Peyer's patch (tissue), 4 donors: ENCODE measurements at regions not wholly inside any gene's neighbourhood (a gene's known extent, or its start where the extent isn't known, plus 50 kb on each side); places are given as distances from the start of the nearest gene placed in this dataset.

Source experiments
- POLR2A ChIP-seq, 2 donors: fragments of 450-650 bp; IDR thresholded peaks; one replicate each; pipeline ENCODE4 v1.5.1; 2017; ENCODE audit warnings: antibody characterized with exemption in 2 of 2, mild to moderate bottlenecking in 2 of 2, moderate library complexity in 2 of 2
- TF ChIP-seq, protein P1 (sequence below), 6 experiments: fragments of 450-650 bp in 4 of 6; fragments of 200-600 bp in 2 of 6; sonication (generic) in 1 of 6; IDR thresholded peaks; one replicate each; pipeline ENCODE4 v1.5.1; 2017 to 2019; ENCODE audit warnings: antibody characterized with exemption in 6 of 6, mild to moderate bottlenecking in 3 of 6, moderate library complexity in 1 of 6

DNA sequence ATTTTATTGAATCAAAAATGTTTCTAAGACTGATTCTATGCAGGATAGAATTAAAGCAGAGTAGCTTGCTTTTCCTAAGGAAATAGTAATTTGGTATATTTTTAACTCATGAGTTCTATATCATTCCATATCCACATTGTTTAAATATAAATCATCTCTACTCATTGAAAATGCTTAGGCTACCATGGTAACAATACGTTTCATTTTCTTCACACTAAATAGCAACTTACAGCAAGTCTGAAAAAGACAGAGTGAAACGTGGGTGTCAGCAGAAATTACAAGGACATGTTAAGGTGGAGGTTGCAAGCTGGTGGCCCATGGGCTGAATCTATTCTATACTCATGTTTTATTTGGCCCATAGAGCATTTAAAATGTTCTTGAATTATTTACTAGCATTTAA lies 487.9 kb downstream of the ARHGEF28 start:
- no peak for TF ChIP-seq POLR2A (IDR thresholded peaks at IDR 0.05)
- TF ChIP-seq, protein P1, sequence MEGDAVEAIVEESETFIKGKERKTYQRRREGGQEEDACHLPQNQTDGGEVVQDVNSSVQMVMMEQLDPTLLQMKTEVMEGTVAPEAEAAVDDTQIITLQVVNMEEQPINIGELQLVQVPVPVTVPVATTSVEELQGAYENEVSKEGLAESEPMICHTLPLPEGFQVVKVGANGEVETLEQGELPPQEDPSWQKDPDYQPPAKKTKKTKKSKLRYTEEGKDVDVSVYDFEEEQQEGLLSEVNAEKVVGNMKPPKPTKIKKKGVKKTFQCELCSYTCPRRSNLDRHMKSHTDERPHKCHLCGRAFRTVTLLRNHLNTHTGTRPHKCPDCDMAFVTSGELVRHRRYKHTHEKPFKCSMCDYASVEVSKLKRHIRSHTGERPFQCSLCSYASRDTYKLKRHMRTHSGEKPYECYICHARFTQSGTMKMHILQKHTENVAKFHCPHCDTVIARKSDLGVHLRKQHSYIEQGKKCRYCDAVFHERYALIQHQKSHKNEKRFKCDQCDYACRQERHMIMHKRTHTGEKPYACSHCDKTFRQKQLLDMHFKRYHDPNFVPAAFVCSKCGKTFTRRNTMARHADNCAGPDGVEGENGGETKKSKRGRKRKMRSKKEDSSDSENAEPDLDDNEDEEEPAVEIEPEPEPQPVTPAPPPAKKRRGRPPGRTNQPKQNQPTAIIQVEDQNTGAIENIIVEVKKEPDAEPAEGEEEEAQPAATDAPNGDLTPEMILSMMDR (IDR thresholded peaks at IDR 0.05), result no peak
